PFSK-1 (cell line): ENCODE measurements at regions not wholly inside any gene's neighbourhood (a gene's known extent, or its start where the extent isn't known, plus 50 kb on each side); places are given as distances from the start of the nearest gene placed in this dataset.

Experiments used
- FOXP2 ChIP-seq: optimal IDR thresholded peaks from 2 replicates; pipeline ENCODE3; 2011; ENCODE audit warnings: borderline replicate concordance, control low read depth, inconsistent platforms; ENCODE audit not compliant: insufficient read depth; ENCODE audit errors: extremely low read length, extremely low read depth
- POLR2AphosphoS5 ChIP-seq: IDR thresholded peaks from 2 replicates; pipeline ENCODE4 v1.6.1; 2012; ENCODE audit warnings: low read depth, mild to moderate bottlenecking, control low read depth, low read length, moderate library complexity
- REST ChIP-seq, 2 experiments: IDR thresholded peaks; 2 replicates each; pipeline versions ENCODE4 v1.6.1 to v1.8.0; 2011 to 2012; ENCODE audit warnings: low read depth in 2 of 2, low read length in 2 of 2, control low read depth in 1 of 2, inconsistent platforms in 1 of 2, mild to moderate bottlenecking in 1 of 2, moderate library complexity in 1 of 2; ENCODE audit not compliant: insufficient read depth in 1 of 2
- SIN3A ChIP-seq: IDR thresholded peaks from 2 replicates; pipeline ENCODE4 v1.6.1; 2012; ENCODE audit warnings: mild to moderate bottlenecking, low read length, moderate library complexity, borderline replicate concordance; ENCODE audit not compliant: insufficient read depth
- TAF1 ChIP-seq: IDR thresholded peaks from 2 replicates; pipeline ENCODE4 v1.6.1; 2012; ENCODE audit warnings: low read length, control low read depth, borderline replicate concordance; ENCODE audit not compliant: insufficient read depth

- TF ChIP-seq FOXP2 (no peak), POLR2AphosphoS5 (no peak), TAF1 (no peak), REST (IDR thresholded peaks at IDR 0.05; ENCODE audit: insufficient read depth in 1 of 2, low read depth in 2 of 2, low read length in 2 of 2) (no peak), SIN3A (no peak)
Measured at GRCh38 chr3:159458010-159458409, 530.6 kb upstream of the IL12A start.

- TF ChIP-seq REST (IDR thresholded peaks at IDR 0.05; ENCODE audit: insufficient read depth in 1 of 2, low read depth in 2 of 2, low read length in 2 of 2) (no peak), TAF1 (no peak), FOXP2 (no peak), POLR2AphosphoS5 (no peak)
Measured at GRCh38 chr3:159458982-159459381, 529.7 kb upstream of the IL12A start.

GRCh38 chr3:159472611-159473010, 516.0 kb upstream of the IL12A start:
- no peak for TF ChIP-seq TAF1
- no peak for TF ChIP-seq FOXP2
- no peak for TF ChIP-seq SIN3A
- no peak for TF ChIP-seq POLR2AphosphoS5
- TF ChIP-seq REST (IDR thresholded peaks at IDR 0.05; ENCODE audit: insufficient read depth in 1 of 2, low read depth in 2 of 2, low read length in 2 of 2) = no peak

- TF ChIP-seq POLR2AphosphoS5 = no peak
- TF ChIP-seq SIN3A = no peak
- TF ChIP-seq TAF1 = no peak
- no peak for TF ChIP-seq REST (IDR thresholded peaks at IDR 0.05; ENCODE audit: insufficient read depth in 1 of 2, low read depth in 2 of 2, low read length in 2 of 2)
- no peak for TF ChIP-seq FOXP2
Measured at GRCh38 chr3:159473206-159473605, 515.4 kb upstream of the IL12A start.

GRCh38 chr3:159480046-159480445, 508.6 kb upstream of the IL12A start:
- TF ChIP-seq POLR2AphosphoS5 (no peak), SIN3A (no peak), REST (IDR thresholded peaks at IDR 0.05; ENCODE audit: insufficient read depth in 1 of 2, low read depth in 2 of 2, low read length in 2 of 2) (no peak), TAF1 (no peak), FOXP2 (no peak)
